DMS79 treated with DMSO at 0.1 percent for 48 hours (cell line): ENCODE measurements at regions not wholly inside any gene's neighbourhood (a gene's known extent, or its start where the extent isn't known, plus 50 kb on each side); places are given as distances from the start of the nearest gene placed in this dataset.
"Not testable (repeated sequence)": the region's sequence is repeated elsewhere in the genome, so short reads cannot be mapped to it uniquely, and the experiment has no call there.

Source experiments
- DNase-seq: peaks from one replicate; lab custom pipeline; 2025; lab: John Stamatoyannopoulos, UW

DNA sequence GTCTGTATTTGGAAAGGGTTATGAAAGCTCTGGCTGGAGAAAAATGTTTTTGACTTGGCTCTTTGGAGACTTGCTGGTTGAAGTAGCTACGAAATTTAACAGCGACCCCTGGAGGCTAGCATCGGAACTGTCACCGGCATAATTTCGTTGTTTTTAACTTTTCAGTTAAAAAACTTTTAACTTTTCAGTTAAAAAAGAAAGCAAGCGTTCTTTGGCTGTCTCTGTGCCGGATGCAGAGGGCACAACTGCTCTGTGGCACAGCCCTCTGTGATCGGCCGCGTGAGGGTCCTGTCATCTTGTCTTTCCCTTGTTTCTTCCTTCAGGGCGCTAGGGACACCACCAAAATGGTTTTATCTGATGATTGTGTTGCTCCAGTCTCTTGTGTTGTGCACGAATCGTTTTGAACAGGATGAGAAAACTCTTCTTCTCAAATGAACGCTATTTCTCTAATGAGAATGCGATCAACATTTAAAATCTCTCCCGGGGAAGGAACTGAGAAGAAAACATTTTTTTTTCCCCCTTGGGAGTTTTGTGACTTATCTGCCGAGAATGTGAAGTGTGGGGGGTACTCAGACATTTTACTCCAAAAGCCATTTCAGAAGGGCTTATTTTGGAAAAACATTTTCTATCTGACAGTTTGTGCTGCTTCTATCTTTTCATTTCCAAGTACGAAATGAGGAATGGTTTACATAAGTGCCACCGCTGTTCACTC is 57.1 kb downstream of the ADCYAP1 start:
- peak; percentile 16 for DNase-seq

GRCh38 chr18:963276-963675 is 58.6 kb downstream of the ADCYAP1 start:
- DNase-seq, result no peak

- no peak for DNase-seq
Measured at GRCh38 chr18:965921-966758, 61.5 kb downstream of the ADCYAP1 start.

DNA sequence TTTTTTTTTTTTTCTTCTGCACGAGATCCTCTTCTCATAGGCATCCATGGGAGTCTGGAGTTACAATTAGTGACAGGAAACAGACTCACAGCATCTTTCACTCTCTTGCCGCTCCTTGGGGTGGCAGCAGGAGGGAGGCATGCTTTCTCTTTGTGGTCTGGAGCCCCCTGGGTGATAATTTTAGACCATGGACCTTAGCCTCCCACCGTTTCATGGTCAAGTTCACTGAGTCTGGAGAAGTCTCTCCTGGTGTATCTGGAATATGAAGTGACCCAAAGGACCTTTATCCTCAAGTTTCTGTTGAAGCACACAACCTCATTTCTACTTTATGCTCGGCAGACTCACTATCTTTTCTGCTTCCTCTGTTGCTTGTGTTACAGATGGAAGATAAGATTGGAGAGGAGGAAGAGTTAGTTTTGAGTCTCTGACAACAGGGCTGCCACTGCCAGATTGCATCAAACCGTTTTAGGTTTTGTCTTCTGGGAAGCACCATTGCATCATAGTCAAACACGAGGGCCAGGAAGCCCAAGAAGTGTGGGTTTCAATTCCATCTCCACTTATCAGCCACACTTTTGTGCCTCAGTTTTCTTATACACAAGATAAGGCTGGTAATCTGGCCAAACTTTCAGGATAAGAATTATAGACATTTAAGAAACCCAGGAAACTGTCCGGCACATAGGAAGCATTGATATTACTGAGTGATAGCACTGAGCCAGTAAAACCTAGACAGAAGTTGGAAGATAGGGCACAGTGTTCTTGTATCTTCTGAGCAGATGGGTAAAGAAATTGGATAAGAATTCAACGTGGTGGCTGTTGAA is 62.3 kb downstream of the ADCYAP1 start:
- no peak for DNase-seq

GRCh38 chr18:968910-969309 is 64.2 kb downstream of the ADCYAP1 start:
- DNase-seq, result not testable (repeated sequence)

- DNase-seq, result not testable (repeated sequence)
Measured at GRCh38 chr18:969311-969710, 64.6 kb downstream of the ADCYAP1 start.

DNA sequence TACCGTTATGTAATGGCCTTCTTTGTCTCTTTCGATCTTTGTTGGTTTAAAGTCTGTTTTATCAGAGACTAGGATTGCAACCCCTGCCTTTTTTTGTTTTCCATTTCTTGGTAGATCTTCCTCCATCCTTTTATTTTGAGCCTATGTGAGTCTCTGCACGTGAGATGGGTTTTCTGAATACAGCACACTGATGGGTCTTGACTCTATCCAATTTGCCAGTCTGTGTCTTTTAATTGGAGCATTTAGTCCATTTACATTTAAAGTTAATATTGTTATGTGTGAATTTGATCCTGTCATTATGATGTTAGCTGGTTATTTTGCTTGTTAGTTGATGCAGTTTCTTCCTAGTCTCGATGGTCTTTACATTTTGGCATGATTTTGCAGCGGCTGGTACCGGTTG is 69.9 kb downstream of the ADCYAP1 start:
- not testable (repeated sequence) for DNase-seq

- DNase-seq, result not testable (repeated sequence)
Measured at GRCh38 chr18:976393-977128, 71.9 kb downstream of the ADCYAP1 start.

GRCh38 chr18:977327-977726 is 72.7 kb downstream of the ADCYAP1 start:
- not testable (repeated sequence) for DNase-seq

GRCh38 chr18:977732-978131 is 73.1 kb downstream of the ADCYAP1 start:
- DNase-seq, result not testable (repeated sequence)

DNA sequence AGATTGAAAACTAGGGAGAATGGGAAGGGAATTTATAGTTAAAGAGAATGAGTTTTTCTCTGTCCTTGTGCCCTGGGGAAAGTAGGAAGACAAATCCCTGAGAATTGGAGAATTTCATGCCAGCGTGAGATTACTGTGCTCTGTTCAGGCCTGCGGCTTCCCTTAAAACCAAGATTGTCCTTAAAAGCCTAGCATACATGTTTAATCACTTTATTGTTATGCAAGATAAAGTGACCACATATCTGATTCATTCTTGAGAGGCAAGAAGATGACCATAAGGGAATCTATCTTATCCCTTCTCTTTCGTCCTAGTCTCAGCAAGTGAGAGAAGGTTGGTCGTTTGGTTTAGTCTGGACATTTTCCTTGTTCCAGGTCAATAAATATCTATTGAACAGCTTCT is 75.9 kb downstream of the ADCYAP1 start:
- no peak for DNase-seq

GRCh38 chr18:984004-984403 is 79.3 kb downstream of the ADCYAP1 start:
- DNase-seq, result no peak

DNA sequence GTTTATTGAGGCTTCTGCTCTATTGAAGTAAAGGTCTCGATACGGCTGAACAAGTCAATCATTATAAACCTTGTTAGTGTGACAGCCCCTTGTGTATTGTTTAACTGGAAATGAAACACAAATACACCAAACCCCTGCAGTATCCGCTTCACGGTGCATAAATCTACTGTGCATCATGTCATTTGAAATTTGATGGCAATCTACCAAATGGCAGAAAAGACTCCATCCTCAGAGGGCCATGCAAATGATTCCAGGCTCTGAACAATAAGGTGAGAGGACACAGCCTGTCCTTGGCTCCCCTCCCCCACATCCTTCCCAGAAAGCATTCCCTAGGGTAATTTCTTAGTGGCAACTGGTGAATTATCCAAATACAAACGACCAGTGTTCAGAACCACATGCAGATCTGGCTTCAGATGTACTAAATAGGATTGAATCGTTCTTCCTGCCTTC is 80.6 kb downstream of the ADCYAP1 start:
- peak; percentile 96 for DNase-seq

DNA sequence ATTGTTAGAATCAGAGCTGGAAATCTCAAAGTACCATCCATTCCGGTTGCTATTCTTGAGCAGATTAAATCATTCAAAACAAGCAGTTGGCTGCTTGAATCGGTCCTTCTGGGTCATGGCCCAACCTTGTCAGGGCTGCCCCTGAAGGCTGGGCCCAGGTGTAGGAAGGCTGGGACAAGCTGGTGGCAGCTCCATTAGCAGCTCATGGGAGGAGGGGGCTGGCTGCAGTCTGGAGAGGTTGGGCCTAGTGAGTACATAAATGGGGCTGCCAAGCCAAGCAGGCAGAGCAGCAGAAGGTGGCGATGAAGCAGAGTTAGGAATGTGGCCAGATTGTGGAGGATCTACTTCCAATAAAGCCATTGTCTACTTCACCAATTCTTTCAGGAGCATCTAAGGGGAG is 81.4 kb downstream of the ADCYAP1 start:
- DNase-seq, result peak; percentile 67

GRCh38 chr18:986552-986951 is 81.9 kb downstream of the ADCYAP1 start:
- DNase-seq, result no peak

DNA sequence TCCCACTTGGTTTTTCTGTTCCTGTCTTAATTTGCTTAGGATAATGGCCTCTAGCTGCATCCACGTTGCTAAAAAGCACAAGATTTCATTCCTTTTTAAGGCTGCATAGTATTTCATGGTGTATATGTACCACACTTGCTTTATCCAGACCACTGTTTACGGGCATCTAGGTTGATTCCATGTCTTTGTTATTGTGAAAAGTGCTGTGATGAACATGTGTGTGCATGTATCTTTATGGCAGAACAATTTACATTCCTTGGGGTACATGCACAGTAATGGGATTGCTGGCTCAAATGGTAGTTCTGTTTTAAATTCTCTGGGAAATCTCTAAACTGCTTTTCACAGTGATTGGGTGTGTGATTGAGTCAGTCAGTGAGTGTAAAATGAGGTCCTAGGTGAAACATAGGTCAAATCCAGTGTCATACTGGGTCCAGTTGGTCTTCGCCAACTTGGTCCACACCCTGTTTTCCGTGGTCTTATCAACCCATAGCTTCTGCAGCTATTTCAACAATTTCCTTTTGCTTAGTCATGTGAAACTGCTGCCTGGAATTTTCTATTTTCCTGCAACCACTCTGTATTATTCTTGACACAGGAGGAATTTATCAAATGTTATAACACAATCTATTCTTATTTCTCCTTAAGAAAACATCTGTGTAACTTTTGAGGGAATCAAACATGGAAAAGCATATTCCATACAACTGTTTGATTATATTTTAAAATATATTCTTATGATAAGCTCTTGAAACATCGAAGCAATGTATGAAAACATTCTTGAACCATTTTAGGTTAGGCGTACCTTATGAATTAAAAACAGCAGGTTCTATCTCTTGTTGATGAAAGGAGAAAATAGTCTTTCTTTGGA is 82.9 kb downstream of the ADCYAP1 start:
- DNase-seq, result no peak

- no peak for DNase-seq
Measured at GRCh38 chr18:989425-989824, 84.8 kb downstream of the ADCYAP1 start.

DNA sequence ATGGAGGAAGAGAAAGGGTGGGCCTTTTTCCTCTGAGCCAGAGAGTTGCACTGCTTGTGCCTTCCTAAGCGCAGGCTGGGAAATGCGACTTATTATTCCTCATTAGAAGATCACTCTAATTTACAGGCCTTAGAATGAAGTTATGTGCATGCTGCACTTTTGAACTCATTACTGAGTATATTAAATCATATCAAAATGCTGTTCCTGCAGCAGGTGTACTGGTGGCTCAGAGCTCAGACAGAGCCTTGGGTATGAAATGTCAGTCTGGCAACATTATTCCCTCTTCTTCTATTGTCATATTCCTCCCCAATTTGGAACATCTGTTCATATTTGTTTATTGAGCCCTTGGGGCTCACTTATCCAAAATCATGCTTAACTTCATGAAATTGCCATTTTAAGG is 85.5 kb downstream of the ADCYAP1 start:
- DNase-seq, result no peak

DNA sequence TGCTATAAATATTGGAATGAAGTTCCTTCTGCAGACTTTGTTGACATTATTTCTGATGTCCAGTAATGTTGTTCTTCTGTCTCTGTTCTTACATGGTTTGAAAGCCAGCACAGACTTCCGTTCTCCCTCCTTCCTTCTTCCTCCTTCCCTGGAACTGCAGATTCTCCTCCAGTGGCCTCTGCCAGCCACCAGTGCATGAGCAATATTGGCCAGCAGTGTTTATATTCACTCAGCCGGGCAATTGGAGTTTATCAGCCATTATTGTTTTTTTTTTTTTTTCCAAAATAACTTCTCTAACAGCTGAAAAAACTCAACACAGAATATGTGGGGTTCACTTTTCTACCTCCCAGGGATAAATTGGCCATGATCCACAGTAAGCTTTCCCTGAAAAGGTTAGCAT is 86.8 kb downstream of the ADCYAP1 start:
- DNase-seq, result no peak

- no peak for DNase-seq
Measured at GRCh38 chr18:993560-993959, 88.9 kb downstream of the ADCYAP1 start.

DNA sequence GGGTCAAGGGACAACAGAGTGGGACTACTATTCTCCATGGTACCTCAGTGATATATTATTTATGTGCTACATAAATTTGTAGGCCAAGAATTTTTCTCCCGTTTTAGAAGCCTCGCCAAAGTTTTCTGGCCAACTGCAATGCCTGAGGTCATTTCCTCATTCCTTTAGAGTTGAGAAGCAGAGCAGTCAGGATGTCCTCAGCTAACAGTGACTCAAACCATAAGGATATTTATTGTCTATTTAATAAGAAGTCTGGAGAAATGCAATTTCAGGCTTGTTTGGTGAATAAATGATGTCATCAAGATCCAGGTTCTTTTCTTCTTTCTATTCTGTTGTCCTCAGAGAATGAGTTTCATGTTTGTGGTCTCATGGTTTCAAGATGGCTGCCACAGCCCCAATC is 91.0 kb downstream of the ADCYAP1 start:
- no peak for DNase-seq
